ENCODE measurements at regions not wholly inside any gene's neighbourhood (a gene's known extent, or its start where the extent isn't known, plus 50 kb on each side); places are given as distances from the start of the nearest gene placed in this dataset.

GRCh38 chr2:81549646-81550045 lies 1245.1 kb upstream of the LRRTM1 start:
- no peak for TF ChIP-seq CTCF (IDR thresholded peaks at IDR 0.05)

- no peak for TF ChIP-seq CTCF (IDR thresholded peaks at IDR 0.05)
Measured at GRCh38 chr2:81545626-81546025, 1241.1 kb upstream of the LRRTM1 start.

- no peak for TF ChIP-seq CTCF (IDR thresholded peaks at IDR 0.05)
Measured at GRCh38 chr2:81542119-81542518, 1237.6 kb upstream of the LRRTM1 start.

GRCh38 chr2:81529944-81530343 lies 1225.4 kb upstream of the LRRTM1 start:
- TF ChIP-seq CTCF (IDR thresholded peaks at IDR 0.05): no peak

GRCh38 chr2:81528852-81529480 lies 1224.4 kb upstream of the LRRTM1 start:
- TF ChIP-seq CTCF (IDR thresholded peaks at IDR 0.05): no peak

- no peak for TF ChIP-seq CTCF (IDR thresholded peaks at IDR 0.05)
Measured at GRCh38 chr2:81523344-81523743, 1218.8 kb upstream of the LRRTM1 start.

GRCh38 chr2:81513328-81513727 lies 1208.8 kb upstream of the LRRTM1 start:
- no peak for TF ChIP-seq CTCF (IDR thresholded peaks at IDR 0.05)

- no peak for TF ChIP-seq CTCF (IDR thresholded peaks at IDR 0.05)
Measured at GRCh38 chr2:81505586-81505985, 1201.0 kb upstream of the LRRTM1 start.
